ENCODE measurements at regions not wholly inside any gene's neighbourhood (a gene's known extent, or its start where the extent isn't known, plus 50 kb on each side); places are given as distances from the start of the nearest gene placed in this dataset.

DNA sequence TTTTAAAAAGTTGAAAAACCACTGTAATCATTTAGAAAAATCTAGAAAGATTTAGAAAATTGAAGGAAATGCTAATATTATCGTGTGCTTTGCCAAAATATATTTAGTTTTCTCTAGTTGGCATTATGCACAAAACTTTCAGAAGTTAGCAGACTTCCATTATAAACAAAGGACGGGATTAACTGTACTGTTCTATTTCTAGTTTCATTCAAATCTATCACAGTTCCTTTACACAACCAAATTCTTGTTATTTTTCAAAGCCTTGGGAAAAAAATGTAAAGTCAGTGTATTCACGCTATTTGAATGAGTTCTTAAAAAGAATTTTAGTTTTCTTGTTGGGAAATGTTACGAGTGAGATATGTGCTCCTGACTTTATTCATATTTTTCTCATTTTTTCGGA lies 277.8 kb downstream of the LMO7 start:
- no peak overlapping the region for H3K4me3 Mint-ChIP-seq
- H3K27ac Mint-ChIP-seq, result no peak overlapping the region
- peaks cover 2% of the 10 kb centered on the region for H3K36me3 Mint-ChIP-seq
- TF ChIP-seq, protein P1, sequence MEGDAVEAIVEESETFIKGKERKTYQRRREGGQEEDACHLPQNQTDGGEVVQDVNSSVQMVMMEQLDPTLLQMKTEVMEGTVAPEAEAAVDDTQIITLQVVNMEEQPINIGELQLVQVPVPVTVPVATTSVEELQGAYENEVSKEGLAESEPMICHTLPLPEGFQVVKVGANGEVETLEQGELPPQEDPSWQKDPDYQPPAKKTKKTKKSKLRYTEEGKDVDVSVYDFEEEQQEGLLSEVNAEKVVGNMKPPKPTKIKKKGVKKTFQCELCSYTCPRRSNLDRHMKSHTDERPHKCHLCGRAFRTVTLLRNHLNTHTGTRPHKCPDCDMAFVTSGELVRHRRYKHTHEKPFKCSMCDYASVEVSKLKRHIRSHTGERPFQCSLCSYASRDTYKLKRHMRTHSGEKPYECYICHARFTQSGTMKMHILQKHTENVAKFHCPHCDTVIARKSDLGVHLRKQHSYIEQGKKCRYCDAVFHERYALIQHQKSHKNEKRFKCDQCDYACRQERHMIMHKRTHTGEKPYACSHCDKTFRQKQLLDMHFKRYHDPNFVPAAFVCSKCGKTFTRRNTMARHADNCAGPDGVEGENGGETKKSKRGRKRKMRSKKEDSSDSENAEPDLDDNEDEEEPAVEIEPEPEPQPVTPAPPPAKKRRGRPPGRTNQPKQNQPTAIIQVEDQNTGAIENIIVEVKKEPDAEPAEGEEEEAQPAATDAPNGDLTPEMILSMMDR (IDR thresholded peaks at IDR 0.05; ENCODE audit: unreplicated experiment), result no peak
- DNase-seq (ENCODE audit: low spot score in 2 of 2, unreplicated experiment in 2 of 2), result no peak
- no peaks in the 10 kb centered on the region for H3K27me3 Mint-ChIP-seq (ENCODE audit: low read depth)
- no peaks in the 10 kb centered on the region for H3K4me1 Mint-ChIP-seq
- H3K9me3 Mint-ChIP-seq, result peaks cover 15% of the 10 kb centered on the region

DNA sequence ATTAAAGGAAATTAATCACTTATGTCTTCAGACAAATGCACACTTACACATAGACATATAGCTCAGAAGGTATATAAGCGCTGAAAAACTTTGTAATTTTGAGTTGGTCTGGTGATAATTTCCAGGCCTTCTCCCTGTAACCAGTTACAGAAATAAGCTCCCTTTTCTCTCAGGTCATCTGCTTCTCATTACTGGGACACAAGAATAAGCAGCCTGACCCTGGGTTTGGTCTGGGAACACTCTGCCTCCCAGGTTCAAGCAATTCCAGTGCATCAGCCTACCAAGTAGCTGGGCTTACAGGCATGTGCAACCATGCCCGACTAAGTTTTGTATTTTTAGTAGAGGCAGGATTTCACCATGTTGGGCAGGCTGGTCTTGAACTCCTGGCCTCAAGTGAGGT lies 274.5 kb downstream of the LMO7 start:
- H3K27ac Mint-ChIP-seq, result peak overlapping the region; percentile 66
- DNase-seq (ENCODE audit: low spot score in 2 of 2, unreplicated experiment in 2 of 2), result no peak
- TF ChIP-seq, protein P1 (IDR thresholded peaks at IDR 0.05; ENCODE audit: unreplicated experiment), result no peak
- H3K4me3 Mint-ChIP-seq, result no peak overlapping the region
- H3K4me1 Mint-ChIP-seq, result peaks cover 18% of the 10 kb centered on the region
- peaks cover 3% of the 10 kb centered on the region for H3K27me3 Mint-ChIP-seq (ENCODE audit: low read depth)
- peaks cover 4% of the 10 kb centered on the region for H3K9me3 Mint-ChIP-seq
- no peaks in the 10 kb centered on the region for H3K36me3 Mint-ChIP-seq
